Fibroblast of lung (primary cell): ENCODE measurements at regions not wholly inside any gene's neighbourhood (a gene's known extent, or its start where the extent isn't known, plus 50 kb on each side); places are given as distances from the start of the nearest gene placed in this dataset.
A peak's percentile ranks its signal among the peaks of the same experiment; 100 is the strongest.

Experiments
- DNase-seq, 2 donors: peaks; one replicate each; pipeline versions ENCODE4 v3.0.0 to v3.0.0-alpha.2; 2010; ENCODE audit warnings: low read depth in 2 of 2
- H2AFZ ChIP-seq: 2 replicates; pipeline ENCODE4 v1.5.1; 2012; ENCODE audit warnings: low read length, control low read depth, inconsistent platforms
- H3K27ac ChIP-seq: 2 replicates; pipeline ENCODE4 v1.5.1; 2011; ENCODE audit warnings: low read length, control low read depth; ENCODE audit not compliant: insufficient read depth
- H3K27me3 ChIP-seq: 2 replicates; pipeline ENCODE4 v1.5.1; 2011; ENCODE audit warnings: mild to moderate bottlenecking, low read length; ENCODE audit not compliant: control insufficient read depth, insufficient read depth
- H3K36me3 ChIP-seq: 2 replicates; pipeline ENCODE4 v1.5.1; 2011; ENCODE audit warnings: low read length; ENCODE audit not compliant: control insufficient read depth, insufficient read depth
- H3K4me1 ChIP-seq: 2 replicates; pipeline ENCODE4 v1.5.1; 2011; ENCODE audit warnings: low read length; ENCODE audit not compliant: control insufficient read depth, insufficient read depth; ENCODE audit errors: extremely low read depth
- H3K4me2 ChIP-seq: 2 replicates; pipeline ENCODE4 v1.5.1; 2011; ENCODE audit warnings: low read length, control low read depth; ENCODE audit not compliant: insufficient read depth; ENCODE audit errors: extremely low read depth
- H3K4me3 ChIP-seq, 4 experiments: fragments of 200-600 bp in 1 of 4; sonication (generic) in 1 of 4; replicated peaks in 1 of 4; 2 replicates each; pipeline ENCODE4 v1.5.1; 2011 to 2016; ENCODE audit warnings: low read length in 4 of 4, low read depth in 3 of 4, mild to moderate bottlenecking in 3 of 4, control low read depth in 2 of 4, inconsistent platforms in 1 of 4, mixed read lengths in 1 of 4; ENCODE audit not compliant: insufficient read depth in 1 of 4; ENCODE audit errors: control extremely low read depth in 1 of 4
- H3K79me2 ChIP-seq: 2 replicates; pipeline ENCODE4 v1.5.1; 2012; ENCODE audit warnings: mild to moderate bottlenecking, low read length, inconsistent platforms; ENCODE audit not compliant: control insufficient read depth, insufficient read depth
- H3K9ac ChIP-seq: 2 replicates; pipeline ENCODE4 v1.5.1; 2011; ENCODE audit warnings: mild to moderate bottlenecking, low read length, control low read depth; ENCODE audit not compliant: insufficient read depth
- H3K9me3 ChIP-seq: 2 replicates; pipeline ENCODE4 v1.5.1; 2012; ENCODE audit warnings: low read depth, low read length; ENCODE audit not compliant: control insufficient read depth, insufficient read depth
- H4K20me1 ChIP-seq: 2 replicates; pipeline ENCODE4 v1.5.1; 2011; ENCODE audit warnings: low read length; ENCODE audit not compliant: control insufficient read depth, insufficient read depth; ENCODE audit errors: extremely low read depth
- EZH2 ChIP-seq: IDR thresholded peaks from 2 replicates; pipeline ENCODE4 v1.5.1; 2012; ENCODE audit warnings: low read length, control low read depth, mild to moderate bottlenecking; ENCODE audit errors: missing control alignments
- TF ChIP-seq, protein P1 (sequence below), 2 donors: IDR thresholded peaks in 1 of 2; conservative IDR thresholded peaks in 1 of 2; 1 replicate in 1 of 2; 2 replicates in 1 of 2; pipeline ENCODE4 v1.5.1; 2011 to 2012; ENCODE audit warnings: low read length in 2 of 2, control low read depth in 1 of 2, inconsistent platforms in 1 of 2, low read depth in 1 of 2, mild to moderate bottlenecking in 1 of 2

- Histone ChIP-seq H3K36me3 (no peaks in the 10 kb centered on the region), H2AFZ (no peak overlapping the region), H3K27ac (no peak overlapping the region)
Measured at GRCh38 chr1:228862542-228863505, 127.5 kb downstream of the RHOU start.

DNA sequence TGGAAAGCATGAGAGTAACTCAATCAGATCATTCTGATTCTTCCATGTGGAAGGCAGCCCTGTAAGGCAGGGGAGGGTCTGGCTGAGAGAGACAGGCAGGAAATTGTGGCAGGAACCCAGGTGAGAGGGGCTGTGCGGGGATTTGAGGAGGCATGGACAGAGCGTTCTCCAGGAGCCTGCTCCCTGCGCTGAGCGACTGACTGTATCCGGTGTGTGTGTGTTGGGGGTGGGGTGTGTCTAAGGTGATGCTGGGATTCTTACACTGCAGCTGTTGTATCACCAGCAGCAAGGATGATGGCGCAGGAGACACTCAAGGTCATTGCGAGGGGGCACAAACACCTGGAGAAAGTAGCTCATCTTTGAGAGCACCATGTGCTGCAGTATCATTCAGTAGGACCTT, 128.5 kb downstream of the RHOU start:
- no peaks in the 10 kb centered on the region for H3K36me3 ChIP-seq
- no peaks in the 10 kb centered on the region for H4K20me1 ChIP-seq
- H3K27ac ChIP-seq = no peak overlapping the region
- no peaks in the 10 kb centered on the region for H3K79me2 ChIP-seq
- no peak for DNase-seq
- H3K4me3 ChIP-seq = no peak overlapping the region
- peaks cover 7% of the 10 kb centered on the region for H3K4me1 ChIP-seq
- H3K9me3 ChIP-seq = no peaks in the 10 kb centered on the region
- no peak for TF ChIP-seq EZH2
- TF ChIP-seq, protein P1, sequence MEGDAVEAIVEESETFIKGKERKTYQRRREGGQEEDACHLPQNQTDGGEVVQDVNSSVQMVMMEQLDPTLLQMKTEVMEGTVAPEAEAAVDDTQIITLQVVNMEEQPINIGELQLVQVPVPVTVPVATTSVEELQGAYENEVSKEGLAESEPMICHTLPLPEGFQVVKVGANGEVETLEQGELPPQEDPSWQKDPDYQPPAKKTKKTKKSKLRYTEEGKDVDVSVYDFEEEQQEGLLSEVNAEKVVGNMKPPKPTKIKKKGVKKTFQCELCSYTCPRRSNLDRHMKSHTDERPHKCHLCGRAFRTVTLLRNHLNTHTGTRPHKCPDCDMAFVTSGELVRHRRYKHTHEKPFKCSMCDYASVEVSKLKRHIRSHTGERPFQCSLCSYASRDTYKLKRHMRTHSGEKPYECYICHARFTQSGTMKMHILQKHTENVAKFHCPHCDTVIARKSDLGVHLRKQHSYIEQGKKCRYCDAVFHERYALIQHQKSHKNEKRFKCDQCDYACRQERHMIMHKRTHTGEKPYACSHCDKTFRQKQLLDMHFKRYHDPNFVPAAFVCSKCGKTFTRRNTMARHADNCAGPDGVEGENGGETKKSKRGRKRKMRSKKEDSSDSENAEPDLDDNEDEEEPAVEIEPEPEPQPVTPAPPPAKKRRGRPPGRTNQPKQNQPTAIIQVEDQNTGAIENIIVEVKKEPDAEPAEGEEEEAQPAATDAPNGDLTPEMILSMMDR (conservative IDR thresholded peaks at IDR 0.05 in 1 of 2, IDR thresholded peaks at IDR 0.05 in 1 of 2; ENCODE audit: low read depth in 1 of 2, low read length in 2 of 2) = no peak
- H2AFZ ChIP-seq = no peak overlapping the region
- H3K4me2 ChIP-seq = no peak overlapping the region
- H3K27me3 ChIP-seq = no peaks in the 10 kb centered on the region
- no peak overlapping the region for H3K9ac ChIP-seq

More at GRCh38 chr1:228862542-228863505, 127.5 kb downstream of the RHOU start:
- no peak overlapping the region for H3K4me3 ChIP-seq
- H3K79me2 ChIP-seq = no peaks in the 10 kb centered on the region
- TF ChIP-seq, protein P1 (conservative IDR thresholded peaks at IDR 0.05 in 1 of 2, IDR thresholded peaks at IDR 0.05 in 1 of 2; ENCODE audit: low read depth in 1 of 2, low read length in 2 of 2) = no peak
- TF ChIP-seq EZH2 = no peak
- no peak overlapping the region for H3K4me2 ChIP-seq
- H3K27me3 ChIP-seq = no peaks in the 10 kb centered on the region
- no peaks in the 10 kb centered on the region for H4K20me1 ChIP-seq
- no peaks in the 10 kb centered on the region for H3K9me3 ChIP-seq
- DNase-seq = peak in 1 of 2 donors; percentile 30
- no peak overlapping the region for H3K9ac ChIP-seq
- peaks cover 7% of the 10 kb centered on the region for H3K4me1 ChIP-seq

- H3K36me3 ChIP-seq = no peaks in the 10 kb centered on the region
- no peak overlapping the region for H2AFZ ChIP-seq
- H3K4me1 ChIP-seq = peaks cover 5% of the 10 kb centered on the region
- no peaks in the 10 kb centered on the region for H3K79me2 ChIP-seq
- H3K9ac ChIP-seq = no peak overlapping the region
- no peak for DNase-seq
- no peak overlapping the region for H3K4me3 ChIP-seq
- no peak for TF ChIP-seq EZH2
- TF ChIP-seq, protein P1 (conservative IDR thresholded peaks at IDR 0.05 in 1 of 2, IDR thresholded peaks at IDR 0.05 in 1 of 2; ENCODE audit: low read depth in 1 of 2, low read length in 2 of 2) = no peak
- H3K4me2 ChIP-seq = no peak overlapping the region
- no peaks in the 10 kb centered on the region for H4K20me1 ChIP-seq
- H3K27ac ChIP-seq = no peak overlapping the region
- no peaks in the 10 kb centered on the region for H3K27me3 ChIP-seq
- no peaks in the 10 kb centered on the region for H3K9me3 ChIP-seq
Measured at GRCh38 chr1:228865627-228866330, 130.5 kb downstream of the RHOU start.
